ENCODE measurements at regions not wholly inside any gene's neighbourhood (a gene's known extent, or its start where the extent isn't known, plus 50 kb on each side); places are given as distances from the start of the nearest gene placed in this dataset.
A peak's percentile ranks its signal among the peaks of the same experiment; 100 is the strongest.

GRCh38 chr2:146764301-146764700, 1080.5 kb upstream of the ACVR2A start:
- no peak for DNase-seq (ENCODE audit: low spot score in 2 of 2)
- Histone ChIP-seq H3K9me3 (no peaks in the 10 kb centered on the region), H3K27me3 (no peaks in the 10 kb centered on the region), H3K27ac (no peak overlapping the region), H3K4me3 (no peak overlapping the region), H3K36me3 (no peaks in the 10 kb centered on the region), H3K4me1 (no peaks in the 10 kb centered on the region)
- intact Hi-C loops (cut with DNase I; ENCODE audit: low total_unique reads): no loop called here
- TF ChIP-seq POLR2AphosphoS5 (IDR thresholded peaks at IDR 0.05) (no peak), POLR2A (IDR thresholded peaks at IDR 0.05) (no peak), CTCF (IDR thresholded peaks at IDR 0.05) (no peak)

- intact Hi-C loops (cut with DNase I; ENCODE audit: low total_unique reads): no loop called here
Measured at GRCh38 chr2:146762786-146763185, 1082.0 kb upstream of the ACVR2A start.

GRCh38 chr2:146754606-146755005, 1090.2 kb upstream of the ACVR2A start:
- Histone ChIP-seq H3K27me3 (no peaks in the 10 kb centered on the region), H3K4me3 (no peak overlapping the region), H3K4me1 (no peaks in the 10 kb centered on the region), H3K36me3 (no peaks in the 10 kb centered on the region), H3K27ac (no peak overlapping the region), H3K9me3 (no peaks in the 10 kb centered on the region)
- intact Hi-C loops (cut with DNase I; ENCODE audit: low total_unique reads): no loop called here
- DNase-seq (ENCODE audit: low spot score in 2 of 2): no peak
- TF ChIP-seq POLR2A (IDR thresholded peaks at IDR 0.05): no peak
- TF ChIP-seq POLR2AphosphoS5 (IDR thresholded peaks at IDR 0.05): no peak
- TF ChIP-seq CTCF (IDR thresholded peaks at IDR 0.05): no peak

More at GRCh38 chr2:146762786-146763185, 1082.0 kb upstream of the ACVR2A start:
- H3K36me3 ChIP-seq: no peaks in the 10 kb centered on the region
- H3K4me3 ChIP-seq: no peak overlapping the region
- no peaks in the 10 kb centered on the region for H3K9me3 ChIP-seq
- no peaks in the 10 kb centered on the region for H3K27me3 ChIP-seq
- TF ChIP-seq POLR2A (IDR thresholded peaks at IDR 0.05): no peak
- no peaks in the 10 kb centered on the region for H3K4me1 ChIP-seq
- H3K27ac ChIP-seq: peak overlapping the region in 1 of 2 donors; percentile 19
- DNase-seq (ENCODE audit: low spot score in 2 of 2): no peak

- DNase-seq (ENCODE audit: low spot score in 2 of 2): no peak
- Histone ChIP-seq H3K27me3 (no peaks in the 10 kb centered on the region), H3K9me3 (no peaks in the 10 kb centered on the region), H3K4me3 (no peak overlapping the region), H3K4me1 (no peaks in the 10 kb centered on the region), H3K36me3 (no peaks in the 10 kb centered on the region), H3K27ac (no peak overlapping the region)
- intact Hi-C loops (cut with DNase I; ENCODE audit: low total_unique reads): no loop called here
- TF ChIP-seq CTCF (IDR thresholded peaks at IDR 0.05) (no peak), POLR2AphosphoS5 (IDR thresholded peaks at IDR 0.05) (no peak), POLR2A (IDR thresholded peaks at IDR 0.05) (no peak)
Measured at GRCh38 chr2:146748046-146748445, 1096.8 kb upstream of the ACVR2A start.

- no peaks in the 10 kb centered on the region for H3K36me3 ChIP-seq
- intact Hi-C loops (cut with DNase I; ENCODE audit: low total_unique reads): no loop called here
- DNase-seq (ENCODE audit: low spot score in 2 of 2): no peak
- H3K27me3 ChIP-seq: no peaks in the 10 kb centered on the region
- TF ChIP-seq CTCF (IDR thresholded peaks at IDR 0.05) (no peak), POLR2AphosphoS5 (IDR thresholded peaks at IDR 0.05) (no peak), POLR2A (IDR thresholded peaks at IDR 0.05) (no peak)
- no peaks in the 10 kb centered on the region for H3K4me1 ChIP-seq
- no peaks in the 10 kb centered on the region for H3K9me3 ChIP-seq
- no peak overlapping the region for H3K4me3 ChIP-seq
- no peak overlapping the region for H3K27ac ChIP-seq
Measured at GRCh38 chr2:146741260-146741659, 1103.6 kb upstream of the ACVR2A start.

- no peak for DNase-seq (ENCODE audit: low spot score in 2 of 2)
- H3K27me3 ChIP-seq: no peaks in the 10 kb centered on the region
- no peak overlapping the region for H3K4me3 ChIP-seq
- intact Hi-C loops (cut with DNase I; ENCODE audit: low total_unique reads): no loop called here
- H3K36me3 ChIP-seq: no peaks in the 10 kb centered on the region
- TF ChIP-seq CTCF (IDR thresholded peaks at IDR 0.05): no peak
- TF ChIP-seq POLR2A (IDR thresholded peaks at IDR 0.05): no peak
- no peak overlapping the region for H3K27ac ChIP-seq
- H3K4me1 ChIP-seq: no peaks in the 10 kb centered on the region
- no peaks in the 10 kb centered on the region for H3K9me3 ChIP-seq
Measured at GRCh38 chr2:146734821-146735190, 1110.0 kb upstream of the ACVR2A start.
